Right ventricle myocardium inferior (tissue), 1 donor: ENCODE measurements at regions not wholly inside any gene's neighbourhood (a gene's known extent, or its start where the extent isn't known, plus 50 kb on each side); places are given as distances from the start of the nearest gene placed in this dataset.
"Not testable (repeated sequence)": the region's sequence is repeated elsewhere in the genome, so short reads cannot be mapped to it uniquely, and the experiment has no call there.

ENCODE experiments used
- ATAC-seq: fragments of 200-7000 bp; cut with Tn5 transposase; one replicate; pipeline ENCODE4 v1.9.1; 2020; ENCODE audit warnings: mild to moderate bottlenecking, moderate library complexity
- DNase-seq: peaks from one replicate; pipeline ENCODE4 v3.0.0; 2021; ENCODE audit errors: missing footprints
- intact Hi-C: fragments of 100-400 bp; cut with DNase I; formaldehyde crosslinking; loops from one replicate; pipeline ENCODE4 v1.11.0; 2022
- donor health status: DM: no; HTN: yes; CAD: no; lungs with severe emphysema.

DNA sequence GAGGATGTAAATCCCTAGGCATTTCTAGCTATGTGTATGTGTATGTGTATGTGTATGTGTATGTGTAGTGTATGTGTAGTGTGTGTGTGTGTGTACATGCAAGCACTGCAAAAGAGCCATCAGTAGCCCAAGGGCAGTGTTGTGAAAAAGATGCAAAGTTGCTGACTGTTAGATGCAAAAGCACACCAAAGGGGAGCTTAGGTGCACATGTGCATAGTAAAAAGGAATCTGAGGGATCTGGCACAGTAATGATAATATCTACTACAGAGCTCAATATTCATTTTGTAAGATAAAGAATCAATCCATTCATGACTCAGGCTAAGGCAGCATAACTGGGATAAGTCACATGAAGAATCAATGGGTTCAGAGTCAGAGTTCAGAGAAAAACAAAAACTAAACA lies 80.2 kb downstream of the TMEM47 start:
- no peak for ATAC-seq
- intact Hi-C loops: no loop called here
- DNase-seq: no peak

GRCh38 chrX:34565981-34566380 lies 91.1 kb downstream of the TMEM47 start:
- intact Hi-C loops: no loop called here
- DNase-seq (no peak), ATAC-seq (no peak)

GRCh38 chrX:34563804-34564203 lies 93.3 kb downstream of the TMEM47 start:
- DNase-seq (no peak), ATAC-seq (no peak)
- intact Hi-C loops: no loop called here

GRCh38 chrX:34563061-34563460 lies 94.0 kb downstream of the TMEM47 start:
- DNase-seq: no peak
- intact Hi-C loops: no loop called here
- ATAC-seq: no peak

GRCh38 chrX:34562006-34562405 lies 95.1 kb downstream of the TMEM47 start:
- DNase-seq (no peak), ATAC-seq (no peak)
- intact Hi-C loops: no loop called here

- DNase-seq (no peak), ATAC-seq (no peak)
- intact Hi-C loops: no loop called here
Measured at GRCh38 chrX:34560180-34560579, 96.9 kb downstream of the TMEM47 start.

DNA sequence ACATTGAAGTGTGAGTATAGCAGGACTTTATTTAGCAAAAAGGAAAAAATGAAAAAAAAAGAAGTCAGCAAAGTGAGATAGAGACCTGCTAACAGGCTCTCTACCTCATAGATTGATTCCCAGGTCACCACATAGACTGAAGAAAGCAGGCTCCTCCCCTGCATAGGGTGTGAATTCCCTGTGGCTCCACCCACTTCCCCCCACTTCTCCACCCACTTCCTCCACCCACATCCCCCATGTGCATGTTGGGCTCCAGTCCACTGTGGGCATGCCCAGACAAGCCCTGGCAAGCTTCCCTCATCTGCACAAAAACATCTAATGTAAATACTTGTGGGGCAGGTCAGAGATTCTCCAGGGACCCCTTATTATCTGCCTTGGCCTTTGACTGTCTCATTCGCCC lies 97.8 kb downstream of the TMEM47 start:
- DNase-seq: no peak
- intact Hi-C loops: no loop called here
- no peak for ATAC-seq

GRCh38 chrX:34557733-34558132 lies 99.4 kb downstream of the TMEM47 start:
- ATAC-seq: no peak
- intact Hi-C loops: no loop called here

DNA sequence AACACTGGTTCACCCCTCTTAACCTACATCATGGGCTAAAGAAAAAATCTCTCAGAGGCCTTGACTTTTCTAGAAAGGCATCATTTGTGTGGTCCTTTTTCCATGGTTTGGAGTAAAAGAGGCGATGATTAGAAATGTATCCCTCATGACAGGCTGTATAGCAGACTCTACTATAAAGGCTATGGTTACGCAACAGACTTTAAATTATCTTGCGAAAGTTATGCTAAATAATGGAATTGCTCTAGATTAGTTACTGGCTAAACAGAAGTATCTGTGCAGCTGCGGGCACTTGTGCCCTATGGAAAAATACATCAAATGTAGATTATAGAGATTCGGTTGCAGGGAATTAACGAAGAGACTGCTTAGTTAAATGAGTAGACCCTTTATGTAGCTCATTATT lies 101.6 kb downstream of the TMEM47 start:
- DNase-seq (no peak), ATAC-seq (no peak)
- intact Hi-C loops: no loop called here

More at GRCh38 chrX:34557733-34558132, 99.4 kb downstream of the TMEM47 start:
- DNase-seq: no peak

- ATAC-seq (no peak), DNase-seq (no peak)
- intact Hi-C loops: no loop called here
Measured at GRCh38 chrX:34546366-34546765, 110.7 kb downstream of the TMEM47 start.

- DNase-seq (no peak), ATAC-seq (no peak)
- intact Hi-C loops: no loop called here
Measured at GRCh38 chrX:34528081-34528480, 129.0 kb downstream of the TMEM47 start.

DNA sequence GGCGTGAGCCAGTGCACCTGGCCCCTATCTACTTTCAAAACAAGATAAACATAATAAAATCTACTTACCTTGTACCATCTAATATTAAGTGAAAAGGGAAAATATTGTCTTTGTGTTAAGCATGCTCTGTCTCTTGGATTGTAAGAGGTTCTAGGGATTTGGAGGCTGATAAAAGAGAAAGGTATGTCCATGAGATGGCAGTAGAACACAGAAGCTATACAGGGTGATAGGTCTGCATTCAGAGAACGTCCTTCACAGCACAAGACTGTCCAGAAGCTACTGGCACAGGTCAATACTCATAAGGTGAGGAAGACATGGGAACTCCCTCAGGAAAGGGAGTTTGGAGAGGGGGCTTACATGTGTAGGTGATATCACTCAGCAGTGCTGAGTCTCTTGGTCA lies 135.5 kb downstream of the TMEM47 start:
- DNase-seq: no peak
- intact Hi-C loops: no loop called here
- no peak for ATAC-seq

- DNase-seq (no peak), ATAC-seq (no peak)
- intact Hi-C loops: no loop called here
Measured at GRCh38 chrX:34509394-34509793, 147.7 kb downstream of the TMEM47 start.

- intact Hi-C loops: no loop called here
- ATAC-seq (no peak), DNase-seq (no peak)
Measured at GRCh38 chrX:34503119-34503518, 154.0 kb downstream of the TMEM47 start.

DNA sequence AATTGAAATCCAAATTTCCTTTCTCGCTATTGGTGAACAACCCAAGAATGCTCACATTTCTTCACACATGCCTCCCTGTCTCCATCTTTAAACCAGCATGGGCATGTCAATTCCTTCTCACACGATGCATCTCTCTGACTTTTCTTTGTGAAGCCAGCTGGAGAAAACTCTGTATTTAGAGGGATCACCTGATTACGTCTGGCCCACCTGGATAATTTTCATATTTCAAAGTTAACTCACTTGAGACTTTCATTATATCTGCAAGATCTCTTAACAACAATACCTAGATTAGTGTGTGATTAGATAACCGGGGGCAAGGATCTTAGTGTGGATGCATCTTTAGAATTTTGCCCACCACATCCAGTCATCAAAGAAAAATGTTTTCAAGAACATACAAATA lies 164.0 kb downstream of the TMEM47 start:
- DNase-seq: no peak
- intact Hi-C loops: no loop called here
- ATAC-seq: no peak

DNA sequence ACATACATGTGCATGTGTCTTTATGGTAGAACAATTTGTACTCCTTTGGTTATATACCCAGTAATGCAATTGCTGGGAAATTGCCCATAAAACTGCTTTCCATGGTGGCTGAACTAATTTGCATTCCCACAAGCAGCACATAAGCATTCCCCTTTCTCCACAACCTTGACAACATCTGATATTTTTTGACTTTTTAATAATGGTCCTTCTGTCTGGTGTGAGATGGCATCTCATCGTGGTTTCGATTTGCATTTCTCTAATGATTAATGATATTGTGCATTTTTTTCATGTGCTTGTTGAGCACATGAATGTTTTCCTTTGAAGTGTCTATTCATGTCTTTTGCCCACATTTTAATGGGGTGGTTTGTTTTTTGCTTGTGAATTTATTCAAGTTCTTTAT lies 166.0 kb downstream of the TMEM47 start:
- no peak for DNase-seq
- intact Hi-C loops: no loop called here
- ATAC-seq: no peak

GRCh38 chrX:34487364-34487763 lies 169.7 kb downstream of the TMEM47 start:
- intact Hi-C loops: no loop called here
- ATAC-seq: no peak
- no peak for DNase-seq

- DNase-seq (no peak), ATAC-seq (no peak)
- intact Hi-C loops: no loop called here
Measured at GRCh38 chrX:34483980-34484379, 173.1 kb downstream of the TMEM47 start.

DNA sequence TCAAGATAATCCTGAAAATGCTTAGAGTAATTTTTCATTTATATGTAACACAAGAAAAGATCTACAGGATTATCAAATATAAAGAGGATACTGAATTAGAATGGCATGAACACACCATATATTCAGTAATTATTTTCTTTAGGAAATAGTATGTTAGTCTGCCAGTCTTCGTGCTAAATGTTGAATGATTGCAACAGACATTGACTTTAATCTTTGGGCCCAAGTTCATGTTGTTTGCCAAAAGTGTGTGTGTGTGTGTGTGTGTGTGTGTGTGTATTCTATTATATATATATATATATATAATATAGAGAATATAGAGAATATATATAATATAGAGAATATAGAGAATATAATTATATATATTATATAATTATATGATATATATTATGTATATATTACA lies 186.6 kb downstream of the TMEM47 start:
- no peak for DNase-seq

GRCh38 chrX:34467437-34467836 lies 189.6 kb downstream of the TMEM47 start:
- intact Hi-C loops: no loop called here
- ATAC-seq (no peak), DNase-seq (no peak)

More for the DNA sequence above, 186.6 kb downstream of the TMEM47 start:
- intact Hi-C loops: no loop called here
- no peak for ATAC-seq

- intact Hi-C loops, ATAC-seq: not testable (repeated sequence)
Measured at GRCh38 chrX:34463220-34463619, 193.9 kb downstream of the TMEM47 start.

GRCh38 chrX:34457850-34458249 lies 199.2 kb downstream of the TMEM47 start:
- intact Hi-C loops, ATAC-seq, DNase-seq: not testable (repeated sequence)

More at GRCh38 chrX:34463220-34463619, 193.9 kb downstream of the TMEM47 start:
- DNase-seq: not testable (repeated sequence)
